ENCODE measurements at regions not wholly inside any gene's neighbourhood (a gene's known extent, or its start where the extent isn't known, plus 50 kb on each side); places are given as distances from the start of the nearest gene placed in this dataset.

GRCh38 chr9:135385793-135386192 is 93.8 kb upstream of the PPP1R26 start:
- Histone ChIP-seq H3K27me3 (ENCODE audit: insufficient read depth, low read length, poor library complexity) (no peaks in the 10 kb centered on the region), H3K36me3 (ENCODE audit: control insufficient read depth, insufficient read depth, low read length) (no peaks in the 10 kb centered on the region), H2AK5ac (ENCODE audit: low read length) (no peak overlapping the region), H2BK5ac (ENCODE audit: low read length) (no peak overlapping the region), H4K5ac (ENCODE audit: low read length) (no peak overlapping the region), H3K4me1 (ENCODE audit: control insufficient read depth, low read depth, low read length) (no peaks in the 10 kb centered on the region), H4K8ac (ENCODE audit: low read depth, low read length) (no peak overlapping the region), H3K4me2 (ENCODE audit: low read length) (no peak overlapping the region), H3K23ac (ENCODE audit: low read length) (no peak overlapping the region), H3K56ac (ENCODE audit: low read length) (no peak overlapping the region), H3K27ac (ENCODE audit: low read depth, low read length) (no peak overlapping the region), H3K79me1 (ENCODE audit: low read length) (no peaks in the 10 kb centered on the region), H3K9ac (ENCODE audit: low read length) (no peak overlapping the region), H3K79me2 (ENCODE audit: control insufficient read depth, insufficient read depth, low read length) (no peaks in the 10 kb centered on the region), H2BK120ac (ENCODE audit: low read depth, low read length) (no peak overlapping the region), H2BK15ac (replicated peaks; ENCODE audit: low read depth) (no peak overlapping the region), H3K4ac (ENCODE audit: low read depth, low read length) (no peak overlapping the region), H3K4me3 (ENCODE audit: low read length) (no peak overlapping the region), H3K18ac (ENCODE audit: low read length) (no peak overlapping the region)
- WGBS (ENCODE audit: extremely low coverage, insufficient coverage, low lambda C conversion rate), result no CpG with 5 or more reads among the region's 7 CpGs
- no peak for DNase-seq

- H3K4me1 ChIP-seq (ENCODE audit: control insufficient read depth, low read depth, low read length), result no peaks in the 10 kb centered on the region
- H2BK15ac ChIP-seq (replicated peaks; ENCODE audit: low read depth), result no peak overlapping the region
- H3K79me2 ChIP-seq (ENCODE audit: control insufficient read depth, insufficient read depth, low read length), result no peaks in the 10 kb centered on the region
- no peak overlapping the region for H3K9ac ChIP-seq (ENCODE audit: low read length)
- H3K4me3 ChIP-seq (ENCODE audit: low read length), result no peak overlapping the region
- H3K23ac ChIP-seq (ENCODE audit: low read length), result no peak overlapping the region
- H3K27me3 ChIP-seq (ENCODE audit: insufficient read depth, low read length, poor library complexity), result no peaks in the 10 kb centered on the region
- no peak overlapping the region for H2BK5ac ChIP-seq (ENCODE audit: low read length)
- no peak overlapping the region for H3K4me2 ChIP-seq (ENCODE audit: low read length)
- H3K79me1 ChIP-seq (ENCODE audit: low read length), result no peaks in the 10 kb centered on the region
- H3K56ac ChIP-seq (ENCODE audit: low read length), result no peak overlapping the region
- H2AK5ac ChIP-seq (ENCODE audit: low read length), result no peak overlapping the region
- no peaks in the 10 kb centered on the region for H3K36me3 ChIP-seq (ENCODE audit: control insufficient read depth, insufficient read depth, low read length)
- H3K4ac ChIP-seq (ENCODE audit: low read depth, low read length), result no peak overlapping the region
- no peak overlapping the region for H3K27ac ChIP-seq (ENCODE audit: low read depth, low read length)
- H3K18ac ChIP-seq (ENCODE audit: low read length), result no peak overlapping the region
- no peak overlapping the region for H2BK120ac ChIP-seq (ENCODE audit: low read depth, low read length)
- no peak for DNase-seq
- no peak overlapping the region for H4K8ac ChIP-seq (ENCODE audit: low read depth, low read length)
- H4K5ac ChIP-seq (ENCODE audit: low read length), result no peak overlapping the region
- WGBS (ENCODE audit: extremely low coverage, insufficient coverage, low lambda C conversion rate), result no CpG with 5 or more reads among the region's 8 CpGs
These were observed 91.6 kb upstream of the PPP1R26 start for GRCh38 chr9:135387976-135388375.

GRCh38 chr9:135388530-135388929 is 91.1 kb upstream of the PPP1R26 start:
- peak; percentile 55 for DNase-seq
- no peak overlapping the region for H2BK15ac ChIP-seq (replicated peaks; ENCODE audit: low read depth)
- no peaks in the 10 kb centered on the region for H3K79me1 ChIP-seq (ENCODE audit: low read length)
- H3K36me3 ChIP-seq (ENCODE audit: control insufficient read depth, insufficient read depth, low read length), result no peaks in the 10 kb centered on the region
- H3K18ac ChIP-seq (ENCODE audit: low read length), result no peak overlapping the region
- H2BK120ac ChIP-seq (ENCODE audit: low read depth, low read length), result no peak overlapping the region
- no peak overlapping the region for H3K56ac ChIP-seq (ENCODE audit: low read length)
- no peak overlapping the region for H3K27ac ChIP-seq (ENCODE audit: low read depth, low read length)
- no peak overlapping the region for H3K4me3 ChIP-seq (ENCODE audit: low read length)
- H3K27me3 ChIP-seq (ENCODE audit: insufficient read depth, low read length, poor library complexity), result no peaks in the 10 kb centered on the region
- no peaks in the 10 kb centered on the region for H3K79me2 ChIP-seq (ENCODE audit: control insufficient read depth, insufficient read depth, low read length)
- no peak overlapping the region for H3K4me2 ChIP-seq (ENCODE audit: low read length)
- no peak overlapping the region for H4K5ac ChIP-seq (ENCODE audit: low read length)
- H3K4ac ChIP-seq (ENCODE audit: low read depth, low read length), result no peak overlapping the region
- no peak overlapping the region for H3K9ac ChIP-seq (ENCODE audit: low read length)
- WGBS (ENCODE audit: extremely low coverage, insufficient coverage, low lambda C conversion rate), result no CpG with 5 or more reads among the region's 8 CpGs
- H4K8ac ChIP-seq (ENCODE audit: low read depth, low read length), result no peak overlapping the region
- no peaks in the 10 kb centered on the region for H3K4me1 ChIP-seq (ENCODE audit: control insufficient read depth, low read depth, low read length)
- no peak overlapping the region for H2BK5ac ChIP-seq (ENCODE audit: low read length)
- H3K23ac ChIP-seq (ENCODE audit: low read length), result no peak overlapping the region
- H2AK5ac ChIP-seq (ENCODE audit: low read length), result no peak overlapping the region

- no peak for DNase-seq
- H3K56ac ChIP-seq (ENCODE audit: low read length), result no peak overlapping the region
- no CpG with 5 or more reads among the region's 12 CpGs for WGBS (ENCODE audit: extremely low coverage, insufficient coverage, low lambda C conversion rate)
These were observed 87.8 kb upstream of the PPP1R26 start for GRCh38 chr9:135391759-135392158.

GRCh38 chr9:135392511-135392910 is 87.1 kb upstream of the PPP1R26 start:
- Histone ChIP-seq H3K79me2 (ENCODE audit: control insufficient read depth, insufficient read depth, low read length) (no peaks in the 10 kb centered on the region), H2AK5ac (ENCODE audit: low read length) (no peak overlapping the region), H2BK120ac (ENCODE audit: low read depth, low read length) (no peak overlapping the region), H3K79me1 (ENCODE audit: low read length) (no peaks in the 10 kb centered on the region), H3K27me3 (ENCODE audit: insufficient read depth, low read length, poor library complexity) (no peaks in the 10 kb centered on the region), H3K4me2 (ENCODE audit: low read length) (no peak overlapping the region), H2BK5ac (ENCODE audit: low read length) (no peak overlapping the region), H4K5ac (ENCODE audit: low read length) (no peak overlapping the region), H3K27ac (ENCODE audit: low read depth, low read length) (no peak overlapping the region), H3K4ac (ENCODE audit: low read depth, low read length) (no peak overlapping the region), H3K23ac (ENCODE audit: low read length) (no peak overlapping the region), H3K18ac (ENCODE audit: low read length) (no peak overlapping the region), H3K9ac (ENCODE audit: low read length) (no peak overlapping the region), H3K4me1 (ENCODE audit: control insufficient read depth, low read depth, low read length) (no peaks in the 10 kb centered on the region), H3K4me3 (ENCODE audit: low read length) (no peak overlapping the region), H2BK15ac (replicated peaks; ENCODE audit: low read depth) (no peak overlapping the region), H4K8ac (ENCODE audit: low read depth, low read length) (no peak overlapping the region), H3K56ac (ENCODE audit: low read length) (no peak overlapping the region), H3K36me3 (ENCODE audit: control insufficient read depth, insufficient read depth, low read length) (no peaks in the 10 kb centered on the region)
- peak; percentile 74 for DNase-seq
- no CpG with 5 or more reads among the region's 9 CpGs for WGBS (ENCODE audit: extremely low coverage, insufficient coverage, low lambda C conversion rate)

More at GRCh38 chr9:135391759-135392158, 87.8 kb upstream of the PPP1R26 start:
- Histone ChIP-seq H2BK15ac (replicated peaks; ENCODE audit: low read depth) (no peak overlapping the region), H3K79me1 (ENCODE audit: low read length) (no peaks in the 10 kb centered on the region), H3K4ac (ENCODE audit: low read depth, low read length) (no peak overlapping the region), H4K5ac (ENCODE audit: low read length) (no peak overlapping the region), H3K4me1 (ENCODE audit: control insufficient read depth, low read depth, low read length) (no peaks in the 10 kb centered on the region), H3K27ac (ENCODE audit: low read depth, low read length) (no peak overlapping the region), H2BK5ac (ENCODE audit: low read length) (no peak overlapping the region), H3K36me3 (ENCODE audit: control insufficient read depth, insufficient read depth, low read length) (no peaks in the 10 kb centered on the region), H3K23ac (ENCODE audit: low read length) (no peak overlapping the region), H3K18ac (ENCODE audit: low read length) (no peak overlapping the region), H3K4me2 (ENCODE audit: low read length) (no peak overlapping the region), H3K4me3 (ENCODE audit: low read length) (no peak overlapping the region), H3K79me2 (ENCODE audit: control insufficient read depth, insufficient read depth, low read length) (no peaks in the 10 kb centered on the region), H2BK120ac (ENCODE audit: low read depth, low read length) (no peak overlapping the region), H2AK5ac (ENCODE audit: low read length) (no peak overlapping the region), H3K9ac (ENCODE audit: low read length) (no peak overlapping the region), H4K8ac (ENCODE audit: low read depth, low read length) (no peak overlapping the region), H3K27me3 (ENCODE audit: insufficient read depth, low read length, poor library complexity) (no peaks in the 10 kb centered on the region)

GRCh38 chr9:135394131-135394530 is 85.5 kb upstream of the PPP1R26 start:
- no peak overlapping the region for H3K4me2 ChIP-seq (ENCODE audit: low read length)
- H2BK5ac ChIP-seq (ENCODE audit: low read length), result no peak overlapping the region
- no peak overlapping the region for H2BK120ac ChIP-seq (ENCODE audit: low read depth, low read length)
- no peak overlapping the region for H3K4me3 ChIP-seq (ENCODE audit: low read length)
- no peak overlapping the region for H2AK5ac ChIP-seq (ENCODE audit: low read length)
- no peaks in the 10 kb centered on the region for H3K4me1 ChIP-seq (ENCODE audit: control insufficient read depth, low read depth, low read length)
- H3K79me1 ChIP-seq (ENCODE audit: low read length), result no peaks in the 10 kb centered on the region
- H3K56ac ChIP-seq (ENCODE audit: low read length), result no peak overlapping the region
- no peak overlapping the region for H3K9ac ChIP-seq (ENCODE audit: low read length)
- no peaks in the 10 kb centered on the region for H3K27me3 ChIP-seq (ENCODE audit: insufficient read depth, low read length, poor library complexity)
- H3K36me3 ChIP-seq (ENCODE audit: control insufficient read depth, insufficient read depth, low read length), result no peaks in the 10 kb centered on the region
- H3K18ac ChIP-seq (ENCODE audit: low read length), result no peak overlapping the region
- no CpG with 5 or more reads among the region's 7 CpGs for WGBS (ENCODE audit: extremely low coverage, insufficient coverage, low lambda C conversion rate)
- no peaks in the 10 kb centered on the region for H3K79me2 ChIP-seq (ENCODE audit: control insufficient read depth, insufficient read depth, low read length)
- H2BK15ac ChIP-seq (replicated peaks; ENCODE audit: low read depth), result no peak overlapping the region
- H3K27ac ChIP-seq (ENCODE audit: low read depth, low read length), result no peak overlapping the region
- DNase-seq, result no peak
- H3K23ac ChIP-seq (ENCODE audit: low read length), result no peak overlapping the region
- no peak overlapping the region for H4K5ac ChIP-seq (ENCODE audit: low read length)
- H3K4ac ChIP-seq (ENCODE audit: low read depth, low read length), result no peak overlapping the region
- no peak overlapping the region for H4K8ac ChIP-seq (ENCODE audit: low read depth, low read length)
